HepG2 (cell line): ENCODE measurements at regions not wholly inside any gene's neighbourhood (a gene's known extent, or its start where the extent isn't known, plus 50 kb on each side); places are given as distances from the start of the nearest gene placed in this dataset.
A peak's percentile ranks its signal among the peaks of the same experiment; 100 is the strongest.

Source experiments
- ATAC-seq: fragments of 200-7000 bp; cut with Tn5 transposase; 3 replicates; pipeline ENCODE4 v1.9.1; 2020; ENCODE audit warnings: mild to moderate bottlenecking, moderate library complexity
- BruUV-seq: library from RNA; stranded (reverse); fragments of 400-500 nt; replicated peaks from 2 replicates; lab custom pipeline; 2021; lab: Mats Ljungman, UMichigan
- CTCF ChIA-PET: fragments of 300-600 bp; formaldehyde crosslinking; extraction: SDS; loops from one replicate; lab custom pipeline; 2021; ENCODE audit warnings: low total read pairs, inconsistent platforms, low intra/inter-chr PET ratio; lab: Yijun Ruan, JAX
- POLR2A ChIA-PET: fragments of 350-600 bp; sonication (Branson Sonifier 250); formaldehyde crosslinking; loops from one replicate; lab custom pipeline; 2020; ENCODE audit warnings: antibody characterized with exemption, inconsistent platforms; lab: Yijun Ruan, JAX
- DNase-seq: peaks from one replicate; pipeline ENCODE4 v3.0.0-alpha.2; 2015; ENCODE audit warnings: low spot score
- FAIRE-seq: peaks from 3 replicates; lab custom pipeline; 2011; peaks lifted over from hg19 to GRCh38; lab: Jason Lieb, UNC
- H2AFZ ChIP-seq: one replicate; pipeline ENCODE4 v1.6.1; 2011; ENCODE audit warnings: low read length, inconsistent platforms
- H3K27ac ChIP-seq: fragments of 300-600 bp; 3 replicates; pipeline ENCODE4 v1.8.0; 2011; ENCODE audit warnings: mixed run types, mild to moderate bottlenecking, mixed read lengths, low read length, inconsistent platforms; ENCODE audit not compliant: insufficient read depth; ENCODE audit errors: extremely low read length
- H3K27me3 ChIP-seq, 2 experiments: fragments of 200-600 bp in 1 of 2; 2 replicates in 1 of 2; 3 replicates in 1 of 2; pipeline versions ENCODE4 v1.6.0 to v1.8.0; 2011; ENCODE audit warnings: low read length in 2 of 2, mild to moderate bottlenecking in 2 of 2, moderate library complexity in 2 of 2, inconsistent platforms in 1 of 2; ENCODE audit not compliant: insufficient read depth in 2 of 2, control insufficient read depth in 1 of 2
- H3K36me3 ChIP-seq, 2 experiments: fragments of 200-600 bp in 1 of 2; replicated peaks in 1 of 2; 2 replicates in 1 of 2; 3 replicates in 1 of 2; pipeline versions ENCODE4 v1.5.1 to v1.8.0; 2011; ENCODE audit warnings: low read length in 2 of 2, inconsistent platforms in 1 of 2; ENCODE audit not compliant: insufficient read depth in 2 of 2, control insufficient read depth in 1 of 2
- H3K4me1 ChIP-seq: 2 replicates; pipeline ENCODE4 v1.5.1; 2012; ENCODE audit warnings: low read length, inconsistent platforms; ENCODE audit not compliant: insufficient read depth
- H3K4me2 ChIP-seq: 2 replicates; pipeline ENCODE4 v1.6.0; 2011; ENCODE audit warnings: low read depth, low read length, inconsistent platforms
- H3K4me3 ChIP-seq, 3 experiments: fragments of 200-600 bp in 1 of 3; sonication (generic), shearing (Covaris generic) in 1 of 3; replicated peaks in 1 of 3; 2 replicates each; pipeline ENCODE4 v1.5.1; 2011 to 2016; ENCODE audit warnings: low read length in 3 of 3, inconsistent platforms in 2 of 3, low read depth in 2 of 3, mild to moderate bottlenecking in 2 of 3, control low read depth in 1 of 3, mixed read lengths in 1 of 3; ENCODE audit not compliant: insufficient read depth in 1 of 3
- H3K79me2 ChIP-seq: one replicate; pipeline ENCODE4 v1.6.1; 2011; ENCODE audit warnings: low read length, inconsistent platforms; ENCODE audit not compliant: insufficient read depth
- H3K9ac ChIP-seq: 2 replicates; pipeline ENCODE4 v1.6.0; 2011; ENCODE audit warnings: mild to moderate bottlenecking, low read depth, low read length, inconsistent platforms; ENCODE audit not compliant: insufficient read depth
- H3K9me3 ChIP-seq: 2 replicates; pipeline ENCODE4 v1.5.1; 2012; ENCODE audit warnings: mild to moderate bottlenecking, low read length
- H4K20me1 ChIP-seq: 2 replicates; pipeline ENCODE4 v1.6.0; 2011; ENCODE audit warnings: inconsistent platforms, mild to moderate bottlenecking, low read length, moderate library complexity; ENCODE audit not compliant: insufficient read depth
- ATRX ChIP-seq: sonication (generic); formaldehyde crosslinking; IDR thresholded peaks from 2 replicates; pipeline ENCODE4 v1.4.0; 2020; ENCODE audit warnings: missing genetic modification reagents, borderline replicate concordance
- MAFF ChIP-seq: IDR thresholded peaks from 2 replicates; pipeline ENCODE4 v1.6.1; 2011; ENCODE audit warnings: low read depth, low read length, improper control_type of control experiment
- MAFK ChIP-seq, 2 experiments: IDR thresholded peaks in 1 of 2; conservative IDR thresholded peaks in 1 of 2; 2 replicates each; pipeline ENCODE4 v1.6.1; 2011; ENCODE audit warnings: improper control_type of control experiment in 2 of 2, low read length in 2 of 2
- PAXIP1 ChIP-seq: sonication (generic); formaldehyde crosslinking; conservative IDR thresholded peaks from 2 replicates; pipeline ENCODE4 v1.4.0; 2020; ENCODE audit warnings: mild to moderate bottlenecking, missing genetic modification reagents, moderate library complexity
- ZZZ3 ChIP-seq: sonication (generic); formaldehyde crosslinking; IDR thresholded peaks from 2 replicates; pipeline ENCODE4 v1.4.0; 2020; ENCODE audit warnings: missing genetic modification reagents, mild to moderate bottlenecking, borderline replicate concordance
- WGBS: methylation state at CpG from one replicate; pipeline ENCODE4 v1.1.6; 2017; ENCODE audit warnings: low lambda C conversion rate; 5-methylcytosine and 5-hydroxymethylcytosine counted together
- in situ Hi-C: cut with HindIII; loops from 2 replicates; pipeline ENCODE4 v1.10.0; 2017; ENCODE audit warnings: low pct_unique_long_range_greater_than_20kb; ENCODE audit not compliant: extremely low pct_ligation_motif_present
- intact Hi-C: fragments of 100-400 bp; cut with micrococcal nuclease; formaldehyde crosslinking; loops from one replicate; pipeline ENCODE4 v1.10.0; 2022; ENCODE audit not compliant: unreplicated experiment

DNA sequence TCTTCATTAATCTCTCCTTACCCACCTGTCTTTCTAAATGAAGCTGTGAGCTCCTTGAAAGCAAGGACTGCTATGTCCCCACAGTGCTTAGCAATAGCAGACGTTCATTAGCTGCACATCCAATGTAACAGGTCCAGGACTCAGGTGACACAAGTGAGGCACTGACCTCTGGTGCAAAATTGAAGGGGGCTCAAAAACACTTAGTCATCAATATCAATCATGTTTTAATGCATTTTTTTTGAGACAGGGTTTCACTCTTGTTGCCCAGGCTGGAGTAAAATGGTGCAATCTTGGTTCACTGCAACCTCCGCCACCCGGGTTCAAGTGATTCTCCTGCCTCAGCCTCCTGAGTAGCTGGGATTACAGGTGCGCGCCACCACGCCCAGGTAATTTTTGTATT is 56.1 kb upstream of the ADGRG2 start:
- Histone ChIP-seq H2AFZ (no peak overlapping the region), H3K4me3 (no peak overlapping the region), H3K4me2 (no peak overlapping the region), H3K27me3 (no peaks in the 10 kb centered on the region), H3K4me1 (no peaks in the 10 kb centered on the region), H3K27ac (no peak overlapping the region), H3K36me3 (no peaks in the 10 kb centered on the region)
- POLR2A ChIA-PET = no interaction called here
- no peak for FAIRE-seq
- intact Hi-C loops = no loop called here
- TF ChIP-seq PAXIP1 = no peak
- peak; percentile 67 for TF ChIP-seq MAFF
- peak; percentile 52 to 73 for TF ChIP-seq MAFK (conservative IDR thresholded peaks at IDR 0.05 in 1 of 2, IDR thresholded peaks at IDR 0.05 in 1 of 2; ENCODE audit: low read length in 2 of 2)
- TF ChIP-seq, all 625 proteins: peak for 2
- Histone ChIP-seq H4K20me1 (no peaks in the 10 kb centered on the region), H3K9ac (no peak overlapping the region), H3K79me2 (no peaks in the 10 kb centered on the region), H3K9me3 (no peaks in the 10 kb centered on the region)
- DNase-seq (no peak), ATAC-seq (no peak)
- BruUV-seq = no TSS peak
- CTCF ChIA-PET = no interaction called here
- WGBS = 81% methylated on average over 6 of the region's 6 CpGs
- in situ Hi-C loops = no loop called here

- FAIRE-seq (no peak), ATAC-seq (no peak), DNase-seq (no peak)
- ChIA-PET POLR2A (no interaction called here), CTCF (no interaction called here)
- intact Hi-C loops = no loop called here
- H3K79me2 ChIP-seq = no peaks in the 10 kb centered on the region
- WGBS = 25% methylated on average over 5 of the region's 5 CpGs
- in situ Hi-C loops = no loop called here
- H3K27ac ChIP-seq = no peak overlapping the region
- H3K9ac ChIP-seq = no peak overlapping the region
- H3K9me3 ChIP-seq = no peaks in the 10 kb centered on the region
- H2AFZ ChIP-seq = no peak overlapping the region
- H3K4me3 ChIP-seq = no peak overlapping the region
- H4K20me1 ChIP-seq = no peaks in the 10 kb centered on the region
- H3K4me1 ChIP-seq = no peaks in the 10 kb centered on the region
- H3K27me3 ChIP-seq = no peaks in the 10 kb centered on the region
- H3K36me3 ChIP-seq = no peaks in the 10 kb centered on the region
- BruUV-seq = no TSS peak
- H3K4me2 ChIP-seq = no peak overlapping the region
- no peak for TF ChIP-seq ATRX (CRISPR knock-in tag)
- TF ChIP-seq ZZZ3 (CRISPR knock-in tag) = no peak
Measured at GRCh38 chrX:19179389-19179788, 57.1 kb upstream of the ADGRG2 start.
